Fibroblast of upper back skin (primary cell): ENCODE measurements at regions not wholly inside any gene's neighbourhood (a gene's known extent, or its start where the extent isn't known, plus 50 kb on each side); places are given as distances from the start of the nearest gene placed in this dataset.
"Not testable (repeated sequence)": the region's sequence is repeated elsewhere in the genome, so short reads cannot be mapped to it uniquely, and the experiment has no call there.

Experiments
- DNase-seq: peaks from one replicate; pipeline ENCODE4 v3.0.0-alpha.2; 2013

DNA sequence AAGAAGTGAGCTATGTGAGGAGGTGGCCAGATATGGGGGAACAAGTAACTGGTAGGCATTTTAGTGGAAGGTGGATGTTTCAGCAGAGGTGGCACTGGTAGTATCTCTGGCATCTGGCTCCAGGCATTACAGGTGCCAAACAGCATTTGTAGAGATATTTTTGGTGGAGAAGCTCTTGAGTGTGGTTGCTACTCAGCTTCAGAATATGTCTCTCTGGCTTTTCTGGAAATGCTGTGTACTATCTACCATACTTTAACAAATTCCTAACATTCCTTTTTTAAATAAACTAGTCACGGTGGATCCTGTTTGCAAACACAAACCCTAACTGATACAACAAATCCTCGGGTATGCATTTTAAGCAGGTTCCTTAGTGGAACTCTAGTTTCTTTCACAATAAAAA, 128.0 kb downstream of the BARX2 start:
- DNase-seq = no peak

DNA sequence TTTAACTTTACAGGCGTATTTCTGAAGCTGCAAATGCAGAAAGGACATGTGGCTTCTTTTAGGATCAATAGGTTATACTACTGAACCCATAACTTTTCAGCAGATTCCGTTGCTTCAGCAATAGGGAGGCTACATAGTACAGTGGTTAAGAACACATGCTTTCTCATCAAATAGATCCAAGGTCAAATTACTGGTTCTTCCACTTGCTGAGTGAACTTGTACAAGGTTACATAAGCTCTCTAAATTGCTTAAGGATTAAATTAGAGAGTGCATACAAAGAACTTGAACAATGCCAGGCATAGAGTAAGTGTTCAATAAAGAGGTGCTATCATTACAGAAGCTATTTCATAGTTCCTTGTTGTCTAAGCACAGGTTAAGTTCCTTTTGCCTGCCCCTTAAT, 129.6 kb downstream of the BARX2 start:
- DNase-seq = no peak

DNA sequence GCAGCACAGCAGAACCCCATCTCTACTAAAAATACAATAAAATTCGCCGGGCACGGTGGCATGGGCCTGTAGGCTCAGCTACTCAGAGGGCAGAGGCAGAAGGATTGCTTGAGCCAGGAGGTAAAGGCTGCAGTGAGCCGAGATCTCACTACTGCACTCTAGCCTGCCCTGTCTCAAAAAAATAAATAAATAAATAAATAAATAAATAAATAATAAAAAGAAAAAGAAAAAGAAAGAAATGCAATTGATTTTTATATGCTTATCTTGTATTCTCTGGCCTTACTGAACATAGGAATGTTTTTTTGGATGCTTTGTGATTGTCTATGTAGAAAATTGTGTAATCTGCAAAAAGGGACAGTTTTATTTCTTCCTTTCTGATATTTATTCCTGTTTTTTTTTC, 132.5 kb downstream of the BARX2 start:
- DNase-seq = no peak

DNA sequence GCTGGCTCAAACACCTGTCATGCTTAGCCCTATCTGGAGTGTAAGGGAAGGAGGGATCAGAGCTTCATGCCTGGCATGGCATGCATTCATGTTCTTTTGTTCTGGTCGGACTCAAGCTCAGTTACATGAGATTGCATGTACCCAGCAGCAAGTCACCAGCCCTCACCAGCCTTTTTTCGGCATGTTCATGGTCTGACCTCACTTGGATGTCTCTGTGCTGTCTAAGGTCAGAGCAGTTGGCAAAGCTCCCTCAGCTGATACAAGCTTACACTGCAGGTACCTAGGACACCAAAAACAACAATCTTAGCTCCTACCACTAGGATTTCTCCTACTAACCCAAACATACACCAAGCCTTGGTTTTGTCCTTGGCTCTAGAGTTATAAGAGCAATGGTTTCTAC, 152.6 kb downstream of the BARX2 start:
- no peak for DNase-seq

DNA sequence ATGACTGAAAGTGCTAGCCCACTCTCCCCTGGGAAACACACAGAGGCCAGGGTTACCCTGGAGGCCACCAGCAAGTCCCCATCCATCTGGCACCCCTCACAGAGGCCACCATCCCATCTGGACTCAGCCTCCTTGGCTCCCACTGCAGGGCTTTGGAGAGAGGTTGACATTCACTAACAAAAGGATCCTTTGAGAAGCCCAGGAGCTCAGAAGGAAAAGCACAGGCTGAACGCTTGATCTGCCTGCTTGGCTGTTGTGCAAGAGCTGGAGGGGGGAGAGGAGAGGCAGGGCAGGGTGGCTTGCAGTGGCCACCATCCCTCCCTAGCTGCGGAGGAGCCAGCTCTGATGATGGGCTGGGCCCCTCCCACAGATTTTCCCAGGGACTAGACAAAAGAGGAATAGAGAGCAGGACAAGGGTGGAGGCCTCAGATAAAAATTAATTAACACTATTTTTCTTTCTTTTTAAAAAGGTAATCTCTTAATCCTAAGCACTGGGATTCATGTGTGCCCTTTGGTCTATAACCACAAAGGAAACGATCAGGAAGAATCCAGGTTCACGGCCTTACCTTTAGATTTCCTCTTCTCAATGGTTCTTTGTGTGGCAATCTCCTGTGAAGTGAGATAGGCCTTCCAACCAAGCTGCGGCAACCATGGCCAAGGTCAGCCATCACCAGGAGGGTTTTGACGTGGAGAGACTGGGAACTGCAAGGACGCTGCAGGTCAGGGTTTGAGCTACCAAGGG, 154.7 kb downstream of the BARX2 start:
- no peak for DNase-seq

DNA sequence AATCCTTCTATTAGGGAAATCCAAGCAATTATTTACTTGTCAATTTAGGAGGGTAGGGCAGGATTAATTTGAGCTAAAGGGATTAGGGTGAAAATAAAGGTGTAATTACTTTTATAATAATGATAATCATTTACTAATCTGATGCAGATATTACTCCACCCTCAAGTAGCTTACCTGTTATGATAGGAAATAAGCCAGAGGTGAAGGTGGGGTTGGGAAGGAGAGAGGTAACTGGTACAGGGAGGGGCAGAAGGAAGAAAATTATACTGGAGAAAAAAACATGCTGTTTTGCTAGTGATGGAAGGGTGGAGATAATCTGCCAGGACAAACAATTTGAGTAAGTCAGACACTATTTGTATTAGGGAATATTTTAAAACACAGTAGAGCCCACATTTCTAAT, 157.7 kb downstream of the BARX2 start:
- DNase-seq = no peak

DNA sequence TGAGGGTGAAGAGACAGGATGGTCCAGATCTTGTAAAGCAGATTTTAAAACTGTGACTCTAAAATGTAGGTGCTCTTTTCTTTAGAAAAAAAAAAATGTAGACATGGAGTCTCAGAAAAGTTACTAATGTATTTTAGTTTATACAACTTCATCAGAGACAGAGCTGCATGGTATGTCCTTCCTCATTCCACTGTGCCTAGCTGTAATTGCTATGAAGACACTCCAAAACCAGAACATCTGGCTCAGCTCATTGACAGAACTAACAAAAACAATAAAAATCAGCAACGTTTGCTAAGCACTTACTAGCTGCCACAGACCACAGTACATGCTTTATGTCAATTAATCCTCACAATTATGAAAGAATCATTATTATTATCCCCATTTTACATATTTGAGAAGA, 160.7 kb downstream of the BARX2 start:
- DNase-seq = no peak

DNA sequence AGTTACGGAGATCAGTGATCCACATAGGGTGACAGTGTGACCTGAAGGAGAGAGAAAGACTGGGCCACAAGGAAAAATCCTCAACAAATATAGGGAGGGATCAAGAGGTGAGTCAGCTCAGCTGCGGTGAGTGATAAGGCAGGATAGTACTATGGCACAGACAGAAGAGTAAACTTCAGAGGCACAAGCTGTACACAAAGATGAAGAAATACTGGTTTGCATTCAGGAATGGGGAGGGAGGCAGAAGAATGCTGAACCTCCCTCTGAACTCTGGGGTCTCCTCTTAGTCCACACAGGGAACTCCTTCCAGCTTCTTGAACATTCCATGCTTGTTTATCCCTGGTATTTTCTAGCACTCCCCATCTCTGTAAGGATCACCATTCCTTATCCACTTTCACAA, 162.7 kb downstream of the BARX2 start:
- DNase-seq = no peak

DNA sequence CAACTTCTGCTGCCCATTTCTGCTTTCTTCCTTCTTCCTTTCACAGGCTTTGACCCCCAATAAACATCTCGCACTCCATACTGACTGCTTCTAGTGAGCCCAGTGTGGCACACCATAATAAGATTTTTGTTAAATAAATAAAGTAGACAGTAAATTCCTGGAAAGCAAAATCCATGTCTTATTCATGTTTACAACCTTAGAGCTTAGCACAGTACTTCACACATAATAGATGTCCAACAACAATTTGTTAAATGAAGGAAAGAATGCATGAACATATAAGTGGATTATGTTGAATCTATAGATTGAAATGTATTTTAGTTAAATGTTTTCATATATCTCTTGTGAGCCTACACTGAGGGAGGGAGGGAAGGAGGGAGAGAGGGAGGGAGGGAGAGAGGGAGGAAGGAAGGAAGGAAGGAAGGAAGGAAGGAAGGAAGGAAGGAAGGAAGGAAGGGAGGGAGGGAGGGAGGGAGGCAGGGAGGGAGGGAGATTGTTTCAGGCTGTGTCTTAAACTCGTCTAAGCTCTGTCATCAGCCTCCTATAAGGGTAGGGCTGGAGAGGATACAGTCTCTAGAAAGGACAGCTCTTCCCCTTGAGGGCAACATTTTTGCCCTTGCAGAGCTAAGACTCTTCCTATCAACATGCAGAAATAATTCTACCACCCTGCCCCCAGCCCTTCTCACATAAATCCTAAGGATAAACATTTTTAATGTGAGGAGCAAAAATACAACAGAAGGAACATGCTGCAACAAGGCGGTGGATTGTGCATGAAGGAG, 168.1 kb downstream of the BARX2 start:
- DNase-seq = no peak

DNA sequence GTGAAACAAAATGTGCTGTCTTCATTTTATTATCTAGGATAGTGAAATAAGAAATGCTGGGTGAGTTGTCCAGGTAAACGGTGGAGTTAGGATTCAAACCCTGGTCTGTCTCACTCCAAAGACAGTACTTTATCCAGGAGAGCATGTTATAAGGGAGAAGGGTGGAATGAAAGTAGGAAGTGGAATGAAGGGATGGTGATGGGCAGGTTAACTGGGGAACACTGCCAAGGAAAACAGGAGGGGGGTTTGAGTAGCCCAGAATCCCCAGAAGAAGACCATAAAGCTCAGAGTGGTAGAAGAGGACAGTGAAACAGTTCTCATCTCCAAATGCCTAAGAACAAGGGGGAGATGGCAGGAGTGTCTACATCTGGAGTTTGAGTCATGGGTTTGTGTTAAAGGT, 169.0 kb downstream of the BARX2 start:
- no peak for DNase-seq

DNA sequence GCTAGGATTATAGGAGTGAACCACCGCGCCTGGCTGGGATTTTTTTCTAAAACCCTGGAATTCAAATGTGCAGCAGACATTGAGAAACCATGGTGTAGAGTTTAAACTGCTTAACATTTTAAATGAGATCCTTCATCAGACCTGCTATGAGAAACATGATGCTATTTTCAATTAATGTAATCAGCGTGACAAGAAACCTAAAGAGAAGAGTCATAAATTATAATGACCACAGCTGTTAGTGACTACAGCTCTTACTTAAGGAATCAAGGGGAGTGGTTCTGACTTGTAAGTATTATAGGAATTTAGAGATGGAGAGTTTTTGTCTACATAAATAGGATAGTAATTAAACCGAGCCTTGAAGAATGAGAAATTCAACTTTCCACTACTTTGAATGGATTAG, 170.6 kb downstream of the BARX2 start:
- DNase-seq = no peak

DNA sequence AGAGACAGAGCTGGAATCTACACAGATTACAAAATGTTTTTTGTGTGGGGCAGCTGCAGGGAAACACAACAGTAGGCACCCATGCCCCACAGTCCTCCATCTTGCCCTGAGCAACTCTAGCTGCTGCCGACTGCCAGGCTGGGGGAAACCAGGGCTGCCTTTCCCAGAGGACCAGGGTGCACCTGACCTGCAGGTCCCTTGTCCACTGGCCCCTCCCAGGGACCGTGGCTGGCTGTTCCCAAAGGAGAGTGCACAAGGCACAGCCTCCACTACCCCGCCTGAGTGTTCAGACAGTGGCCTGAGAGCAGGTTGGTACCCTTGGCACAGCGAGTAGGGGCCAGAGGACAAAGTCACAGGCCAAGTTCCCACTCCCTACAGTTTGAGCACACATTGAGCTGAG, 181.8 kb downstream of the BARX2 start:
- DNase-seq = no peak

DNA sequence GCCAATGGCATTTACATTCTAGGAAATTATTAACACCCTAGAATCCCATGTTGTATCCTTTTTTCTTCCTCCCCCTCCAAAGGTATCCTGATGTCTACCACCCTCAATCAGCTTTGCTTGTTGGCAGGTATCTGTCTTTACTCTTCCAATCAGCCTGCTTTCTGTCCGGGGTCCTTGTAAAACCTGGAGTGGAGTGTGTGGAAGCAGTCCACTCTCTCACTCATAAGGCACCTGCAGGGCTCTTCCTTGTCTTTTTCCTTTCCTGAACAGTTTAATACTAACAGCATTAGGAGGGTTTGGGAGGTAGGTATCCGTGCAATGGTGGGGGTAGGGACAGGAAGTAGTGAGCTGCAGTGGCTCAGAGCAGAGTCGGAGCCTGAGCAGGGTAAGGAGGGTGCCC, 193.4 kb downstream of the BARX2 start:
- no peak for DNase-seq

DNA sequence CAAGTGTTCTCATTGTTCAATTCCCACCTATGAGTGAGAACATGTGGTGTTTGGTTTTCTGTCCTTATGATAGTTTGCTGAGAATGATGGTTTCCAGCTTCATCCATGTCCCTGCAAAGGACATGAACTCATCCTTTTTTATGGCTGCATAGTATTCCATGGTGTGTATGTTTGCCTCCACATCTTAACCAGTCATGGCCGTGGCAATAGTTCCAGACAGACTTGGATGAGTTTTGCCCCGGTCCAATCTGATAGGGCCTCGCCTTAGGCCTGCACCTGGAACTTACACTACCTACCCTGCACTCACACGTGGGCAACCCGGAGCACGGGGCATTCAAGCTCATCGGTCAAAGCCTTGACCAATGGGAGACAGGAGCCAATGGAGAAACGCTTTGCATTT, 197.0 kb downstream of the BARX2 start:
- DNase-seq = not testable (repeated sequence)

DNA sequence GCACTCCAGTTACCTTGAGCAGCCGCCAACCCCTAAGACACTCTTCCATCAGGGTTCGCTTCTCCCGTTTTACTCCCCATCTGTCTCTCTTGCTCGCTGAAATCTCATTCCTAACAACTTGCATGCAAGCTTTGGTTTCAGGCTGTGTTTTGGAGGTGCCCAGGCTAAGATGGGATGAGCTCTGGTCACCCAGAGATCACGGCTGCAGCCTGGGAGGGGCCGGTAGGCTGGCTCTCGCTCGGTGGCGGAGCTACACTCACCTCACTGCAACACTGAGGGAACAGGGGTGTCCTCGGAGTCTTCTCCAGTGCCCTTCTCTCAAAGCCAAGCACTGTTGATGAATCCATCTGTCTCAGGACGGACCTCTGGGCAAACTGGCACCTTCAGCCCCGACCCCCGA, 197.5 kb downstream of the BARX2 start:
- no peak for DNase-seq

DNA sequence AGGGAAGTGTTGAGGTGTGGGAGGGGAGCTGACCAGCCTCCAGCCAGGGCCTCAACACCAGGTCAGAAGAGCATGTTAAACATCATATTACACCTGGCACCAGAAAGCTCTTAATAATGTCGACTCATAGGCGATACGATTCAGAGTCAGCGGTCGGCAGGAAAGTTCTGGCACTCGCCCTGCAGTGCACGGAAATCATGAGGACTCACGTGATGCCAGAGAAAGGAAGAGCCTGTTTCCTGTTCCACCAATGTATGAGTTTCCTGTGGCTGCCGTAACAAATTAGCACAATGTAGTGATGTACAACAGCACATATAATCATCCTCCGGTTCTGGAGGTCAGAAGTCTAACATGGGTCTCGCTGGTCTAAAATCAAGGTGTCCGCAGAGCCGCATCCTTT, 198.8 kb downstream of the BARX2 start:
- DNase-seq = no peak

DNA sequence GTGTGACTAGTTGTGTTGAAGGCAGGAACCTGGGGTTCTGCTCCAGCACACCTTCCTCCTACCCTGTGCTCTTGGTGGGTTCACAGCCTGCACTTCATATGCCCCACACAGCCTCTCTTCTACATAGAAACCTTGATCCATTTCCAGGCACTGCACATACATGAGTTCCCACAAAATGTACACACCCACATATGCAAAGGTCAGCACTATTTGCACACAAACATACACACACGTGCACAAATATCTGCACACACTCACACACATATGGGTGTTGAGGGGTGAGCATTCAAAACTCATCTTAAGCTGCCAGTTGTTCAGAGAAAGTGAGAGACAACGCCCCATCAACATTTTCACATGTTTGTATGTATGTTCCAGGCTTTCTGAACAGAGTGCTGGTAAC, 201.0 kb downstream of the BARX2 start:
- no peak for DNase-seq

DNA sequence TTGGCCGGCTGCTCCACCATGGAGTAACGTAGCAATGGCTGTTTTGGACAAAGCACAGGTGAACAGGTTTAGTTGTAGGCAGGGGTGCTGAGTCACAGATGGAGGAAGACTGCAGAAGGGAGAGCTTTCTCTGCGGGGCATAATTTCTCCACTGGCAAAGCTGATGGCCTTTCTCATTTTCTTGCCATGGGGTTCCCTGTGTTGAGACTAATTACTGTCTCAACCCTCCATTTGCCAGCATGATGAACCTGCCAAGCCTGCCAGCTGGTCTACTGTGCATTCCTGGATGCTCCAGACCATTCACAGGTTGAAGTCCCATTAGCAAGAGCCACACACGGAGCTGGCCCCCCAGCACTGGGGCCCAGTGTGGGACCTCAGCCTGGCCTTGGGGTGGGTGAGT, 202.4 kb downstream of the BARX2 start:
- no peak for DNase-seq

DNA sequence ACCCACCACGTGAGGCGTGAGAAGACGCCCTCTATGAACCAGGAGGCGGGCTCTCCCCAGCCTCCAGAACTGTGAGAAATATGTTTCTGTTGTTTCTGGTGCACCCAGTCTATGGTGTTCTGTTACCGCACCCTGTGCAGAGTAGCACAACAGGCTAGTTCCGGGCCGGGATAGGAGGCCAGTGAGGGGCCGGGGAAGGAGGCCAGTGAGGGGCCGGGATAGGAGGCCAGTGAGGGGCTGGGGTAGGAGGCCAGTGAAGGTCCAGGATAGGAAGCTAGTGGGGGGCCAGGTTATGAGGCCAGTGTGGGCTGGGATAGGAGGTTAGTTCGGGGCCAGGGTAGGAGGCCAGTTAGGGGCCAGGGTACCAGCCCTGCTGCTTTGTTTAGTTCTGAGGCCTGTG, 204.6 kb downstream of the BARX2 start:
- DNase-seq = no peak

DNA sequence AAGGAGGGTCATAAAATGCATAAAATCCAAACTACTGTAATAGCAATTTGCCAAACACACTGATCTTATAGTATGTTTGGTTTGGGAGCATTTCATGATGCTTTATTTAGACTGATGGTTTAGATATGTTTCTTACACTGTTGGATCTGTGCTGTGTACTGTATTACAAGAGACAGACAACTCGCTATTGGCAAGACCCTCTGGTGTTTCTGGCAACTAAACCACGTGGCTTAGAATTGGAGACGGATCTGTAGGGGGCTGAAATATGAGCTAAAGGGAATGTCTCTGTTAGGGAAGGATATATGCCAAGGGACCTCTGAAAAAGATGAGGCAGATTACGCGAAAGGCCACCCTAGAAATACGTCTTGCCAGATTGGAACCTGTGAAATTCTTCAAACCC, 208.7 kb downstream of the BARX2 start:
- DNase-seq = no peak

DNA sequence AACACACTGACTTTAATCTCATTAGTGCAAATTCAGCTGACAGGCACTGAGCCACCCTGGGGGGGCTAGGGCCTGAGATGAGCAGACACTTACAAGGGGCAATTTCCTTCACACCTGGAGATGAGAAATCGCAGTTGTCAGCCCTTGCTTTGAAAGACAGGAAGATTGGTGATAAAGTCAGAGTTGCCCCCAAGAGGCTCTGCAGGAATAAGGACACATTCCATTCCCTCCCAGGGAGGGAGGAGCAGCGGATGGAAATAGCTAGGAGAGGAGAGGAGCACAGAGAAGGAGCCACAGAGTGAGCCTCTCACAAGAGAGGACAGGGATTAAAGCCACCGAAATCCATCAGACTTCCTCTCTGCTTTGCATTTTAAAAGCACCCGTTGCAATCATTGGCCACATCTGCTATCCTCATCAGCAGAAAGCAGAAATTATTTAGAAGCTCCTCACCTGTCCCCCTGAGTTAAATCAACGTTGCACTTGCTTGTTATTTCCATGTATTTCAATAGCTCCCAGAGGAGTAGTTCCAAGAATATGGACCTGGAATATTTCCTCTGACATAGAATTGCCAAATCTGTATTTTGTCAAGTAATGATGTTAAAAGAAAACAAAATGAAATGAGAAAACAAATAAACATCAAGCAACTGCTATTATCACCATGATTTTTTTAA, 213.7 kb downstream of the BARX2 start:
- no peak for DNase-seq

DNA sequence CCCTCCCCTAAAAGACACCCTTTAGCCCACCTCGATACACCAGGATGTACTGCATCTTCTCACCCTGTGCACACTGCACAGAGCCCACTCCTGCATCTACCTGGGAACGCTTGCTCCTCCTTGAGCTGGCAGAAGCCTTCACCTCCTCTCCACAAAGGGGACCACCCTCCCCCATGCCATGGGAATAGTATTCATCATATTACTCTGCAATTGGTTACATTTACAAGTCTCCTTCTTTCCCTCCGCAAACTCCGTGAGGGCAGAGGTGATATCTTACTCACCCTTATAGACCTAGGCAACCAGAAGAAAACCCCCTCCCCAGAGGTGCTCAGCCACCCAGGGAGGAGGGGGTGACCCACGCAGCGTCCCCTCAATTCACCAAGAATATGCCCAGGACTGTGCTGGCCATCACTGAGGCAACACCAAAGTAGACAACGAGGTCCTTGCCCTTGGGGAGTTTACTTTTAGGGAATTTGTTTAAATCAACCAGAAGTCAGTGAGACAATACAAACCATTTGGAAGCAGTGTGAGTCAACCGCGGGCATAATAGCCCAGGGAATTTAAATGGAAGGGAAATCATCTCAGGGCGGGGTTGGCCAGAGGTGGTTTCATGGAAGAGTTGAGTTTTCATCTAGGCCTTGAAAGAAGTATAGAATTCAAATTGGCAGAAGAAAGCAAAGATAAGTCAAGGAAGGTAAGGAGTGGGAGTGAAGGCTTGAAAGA, 214.5 kb downstream of the BARX2 start:
- no peak for DNase-seq

DNA sequence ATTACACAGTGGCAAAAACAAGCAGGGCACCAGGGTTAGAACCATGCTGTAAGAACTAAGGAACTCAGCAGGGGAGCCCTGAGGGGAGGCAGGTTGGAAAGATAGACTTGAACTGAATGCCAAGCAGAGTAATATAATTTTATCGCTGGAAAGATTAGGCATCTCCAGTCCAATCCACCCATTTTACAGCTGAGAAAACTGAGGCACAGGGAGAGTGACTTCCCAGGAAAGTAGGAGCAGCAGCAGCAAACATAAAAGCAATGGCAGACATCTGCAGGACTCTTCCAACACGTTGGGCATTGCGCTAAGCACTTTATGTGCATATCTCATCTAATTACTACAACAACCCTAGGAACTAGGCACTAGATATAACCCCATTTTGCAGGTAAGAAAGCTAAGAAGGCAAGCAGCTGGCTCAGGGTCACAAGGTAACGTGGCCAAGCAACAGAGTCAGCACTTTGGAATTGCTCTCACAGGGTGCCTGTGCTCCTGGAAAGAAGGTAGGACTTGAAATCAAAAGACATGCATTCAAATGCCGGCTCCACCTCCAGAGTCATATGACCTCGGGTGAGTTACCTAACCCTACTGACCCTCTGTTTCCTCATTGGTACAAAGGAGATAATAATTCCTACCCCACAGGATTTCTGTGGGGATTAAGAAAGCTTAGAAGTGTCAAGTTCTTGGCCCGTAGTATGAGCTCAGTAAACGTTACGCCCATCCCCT, 215.3 kb downstream of the BARX2 start:
- DNase-seq = no peak
